ENCODE measurements at regions not wholly inside any gene's neighbourhood (a gene's known extent, or its start where the extent isn't known, plus 50 kb on each side); places are given as distances from the start of the nearest gene placed in this dataset.

- no peaks in the 10 kb centered on the region for H3K36me3 ChIP-seq
- H3K4me3 ChIP-seq = no peak overlapping the region
- DNase-seq (peak in 1 of 4 donors; percentile 71), ATAC-seq (no peak)
- H3K27ac ChIP-seq = no peak overlapping the region
- intact Hi-C loops (cut with DNase I) = no loop called here
- H3K27me3 ChIP-seq = no peaks in the 10 kb centered on the region
- TF ChIP-seq CTCF (IDR thresholded peaks at IDR 0.05) = no peak
- peaks cover 0 to 8% of the 10 kb centered on the region in 2 donors for H3K9me3 ChIP-seq
- H3K4me1 ChIP-seq = no peaks in the 10 kb centered on the region
These were observed 250.8 kb upstream of the EDIL3 start for GRCh38 chr5:84635235-84636055.

GRCh38 chr5:84634256-84634655 is 249.6 kb upstream of the EDIL3 start:
- no peak overlapping the region for H3K4me3 ChIP-seq
- H3K36me3 ChIP-seq = no peaks in the 10 kb centered on the region
- intact Hi-C loops (cut with DNase I) = no loop called here
- peaks cover 0 to 8% of the 10 kb centered on the region in 2 donors for H3K9me3 ChIP-seq
- H3K27me3 ChIP-seq = no peaks in the 10 kb centered on the region
- no peak for ATAC-seq
- peak in 1 of 4 donors; percentile 51 for DNase-seq
- no peaks in the 10 kb centered on the region for H3K4me1 ChIP-seq
- H3K27ac ChIP-seq = no peak overlapping the region
- no peak for TF ChIP-seq CTCF (IDR thresholded peaks at IDR 0.05)

- no peaks in the 10 kb centered on the region for H3K4me1 ChIP-seq
- H3K9me3 ChIP-seq = peaks cover 0 to 8% of the 10 kb centered on the region in 2 donors
- H3K4me3 ChIP-seq = no peak overlapping the region
- H3K27ac ChIP-seq = no peak overlapping the region
- no peak for ATAC-seq
- no peaks in the 10 kb centered on the region for H3K27me3 ChIP-seq
- H3K36me3 ChIP-seq = no peaks in the 10 kb centered on the region
- DNase-seq = no peak
- no peak for TF ChIP-seq CTCF (IDR thresholded peaks at IDR 0.05)
- intact Hi-C loops (cut with DNase I) = no loop called here
These were observed 247.7 kb upstream of the EDIL3 start for GRCh38 chr5:84632418-84632817.

GRCh38 chr5:84628918-84629317 is 244.2 kb upstream of the EDIL3 start:
- intact Hi-C loops (cut with DNase I) = no loop called here
- no peak for ATAC-seq
- Histone ChIP-seq H3K4me3 (no peak overlapping the region), H3K9me3 (no peaks in the 10 kb centered on the region), H3K27me3 (no peaks in the 10 kb centered on the region), H3K36me3 (no peaks in the 10 kb centered on the region), H3K27ac (no peak overlapping the region), H3K4me1 (no peaks in the 10 kb centered on the region)
- TF ChIP-seq CTCF (IDR thresholded peaks at IDR 0.05) = no peak
- DNase-seq = no peak

GRCh38 chr5:84623019-84623418 is 238.3 kb upstream of the EDIL3 start:
- intact Hi-C loops (cut with DNase I) = no loop called here
- Histone ChIP-seq H3K4me1 (no peaks in the 10 kb centered on the region), H3K27me3 (no peaks in the 10 kb centered on the region), H3K4me3 (no peak overlapping the region), H3K9me3 (no peaks in the 10 kb centered on the region), H3K27ac (no peak overlapping the region), H3K36me3 (no peaks in the 10 kb centered on the region)
- no peak for ATAC-seq
- TF ChIP-seq CTCF (IDR thresholded peaks at IDR 0.05) = no peak
- no peak for DNase-seq
